Medulla oblongata (tissue), 1 donor: ENCODE measurements at regions not wholly inside any gene's neighbourhood (a gene's known extent, or its start where the extent isn't known, plus 50 kb on each side); places are given as distances from the start of the nearest gene placed in this dataset.

ENCODE experiments used
- DNase-seq: peaks from one replicate; pipeline ENCODE4 v3.0.0-alpha.2; 2015; ENCODE audit errors: extremely low spot score

DNA sequence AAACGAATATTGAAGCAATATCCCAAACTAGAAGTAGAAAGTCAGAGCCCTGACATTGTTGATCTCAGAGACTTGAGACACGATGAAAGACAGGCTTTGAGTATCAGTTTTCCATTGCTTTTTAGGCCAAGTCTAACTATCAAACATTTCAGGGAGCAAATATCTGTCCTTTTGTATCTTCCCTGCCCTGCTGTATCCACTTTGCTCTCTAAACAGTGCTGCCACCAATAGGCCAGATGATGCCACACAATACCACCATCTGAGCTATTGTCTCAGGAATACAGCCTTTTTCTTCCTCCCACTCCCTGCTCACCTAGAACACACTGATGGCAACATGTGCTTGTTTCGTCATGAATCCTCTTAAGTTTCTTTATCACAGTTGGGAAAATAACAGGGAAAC lies 62.6 kb upstream of the SPAG17 start:
- DNase-seq: peak; percentile 12

DNA sequence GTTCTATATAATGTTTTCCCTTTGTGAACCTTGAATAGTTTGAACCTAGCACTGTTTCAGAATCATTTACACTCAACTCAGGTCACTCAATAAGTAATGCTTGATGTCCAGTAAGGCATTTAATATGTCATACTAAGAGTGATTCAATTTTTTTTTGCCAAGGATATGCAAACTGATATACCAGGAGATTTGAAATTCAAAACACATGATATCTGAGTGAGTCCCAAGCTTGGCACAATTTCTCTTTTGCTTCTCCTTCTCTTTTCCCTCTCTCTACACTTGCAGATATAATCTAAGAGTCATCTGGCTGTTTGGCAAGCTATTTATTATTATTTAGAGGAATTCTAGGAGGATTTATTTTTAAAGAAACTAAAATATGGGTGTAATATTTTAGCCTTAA lies 61.6 kb upstream of the SPAG17 start:
- no peak for DNase-seq

DNA sequence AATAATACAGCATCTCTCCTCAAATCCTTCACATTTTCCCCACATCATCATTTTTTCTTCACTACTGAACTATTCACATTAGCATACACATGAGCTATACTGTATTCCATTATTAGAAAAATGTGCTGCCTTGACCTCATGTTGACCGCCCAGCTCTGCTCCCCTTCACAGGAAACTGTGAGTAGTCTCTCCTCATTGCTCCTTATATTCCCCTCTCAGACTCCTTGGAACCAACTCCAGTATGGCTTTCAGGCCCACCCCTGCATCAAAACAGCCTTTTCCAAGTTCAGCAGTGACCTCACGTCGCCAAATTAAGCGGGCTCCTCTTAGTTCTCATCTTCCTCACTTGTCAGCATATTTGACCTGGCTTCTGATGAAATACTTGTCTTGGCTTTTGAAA lies 59.2 kb upstream of the SPAG17 start:
- DNase-seq: no peak

DNA sequence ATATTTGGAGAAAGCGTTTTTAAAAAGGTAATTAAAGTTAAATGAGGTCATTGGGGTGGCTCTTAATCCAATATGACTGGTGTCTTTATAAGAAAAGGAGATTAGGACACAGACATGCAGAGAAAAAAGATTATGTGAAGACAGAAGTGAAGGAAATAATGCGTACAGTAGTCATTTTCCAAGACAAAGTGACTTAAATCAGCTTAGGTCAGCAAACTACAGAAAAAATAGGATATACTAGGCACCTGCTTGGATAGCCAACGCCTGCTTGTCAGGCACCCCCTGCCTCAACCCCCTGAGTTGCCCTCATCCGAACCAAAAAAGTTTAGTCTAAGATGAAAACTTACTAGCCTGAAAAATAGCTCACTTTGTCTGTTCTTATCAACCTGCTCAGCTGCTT lies 58.2 kb upstream of the SPAG17 start:
- DNase-seq: no peak
